ENCODE measurements at regions not wholly inside any gene's neighbourhood (a gene's known extent, or its start where the extent isn't known, plus 50 kb on each side); places are given as distances from the start of the nearest gene placed in this dataset.

DNA sequence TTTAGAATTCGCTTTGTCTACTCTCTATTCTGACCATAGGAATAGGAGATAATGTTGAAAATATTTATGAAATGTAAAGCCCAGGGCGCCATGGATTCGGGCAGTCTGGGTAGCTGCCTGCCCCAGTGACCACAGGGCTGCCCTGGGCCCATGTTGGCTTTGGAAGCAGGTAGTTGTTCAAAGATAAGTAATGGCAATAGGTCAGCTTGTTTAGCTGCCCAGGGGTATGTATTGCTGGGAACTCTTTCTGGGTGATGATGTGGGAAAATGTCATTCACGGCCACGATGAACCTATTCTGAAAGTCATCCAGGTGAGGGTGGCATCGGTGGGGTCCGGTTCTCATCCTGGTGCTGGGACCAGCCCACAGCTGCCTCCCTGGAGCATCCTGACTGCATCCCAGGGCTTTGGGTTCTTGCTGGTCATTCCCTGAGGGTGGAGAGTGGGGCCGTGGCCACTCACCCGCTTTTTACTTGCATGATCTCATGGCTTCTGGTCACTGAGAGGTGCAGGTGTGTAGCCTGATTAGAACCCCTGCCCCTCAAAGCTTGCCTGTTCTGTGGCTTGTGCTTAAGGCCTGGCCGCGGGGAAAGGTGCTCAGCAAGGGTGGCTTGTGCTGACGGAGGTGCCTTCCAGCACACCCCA is 102.8 kb downstream of the ERMARD start:
- H3K4me3 Mint-ChIP-seq (ENCODE audit: unreplicated experiment): no peak overlapping the region
- no peak overlapping the region for H3K27ac Mint-ChIP-seq (ENCODE audit: unreplicated experiment)
- DNase-seq (ENCODE audit: extremely low spot score, unreplicated experiment): peak; percentile 71
- TF ChIP-seq, protein P1, sequence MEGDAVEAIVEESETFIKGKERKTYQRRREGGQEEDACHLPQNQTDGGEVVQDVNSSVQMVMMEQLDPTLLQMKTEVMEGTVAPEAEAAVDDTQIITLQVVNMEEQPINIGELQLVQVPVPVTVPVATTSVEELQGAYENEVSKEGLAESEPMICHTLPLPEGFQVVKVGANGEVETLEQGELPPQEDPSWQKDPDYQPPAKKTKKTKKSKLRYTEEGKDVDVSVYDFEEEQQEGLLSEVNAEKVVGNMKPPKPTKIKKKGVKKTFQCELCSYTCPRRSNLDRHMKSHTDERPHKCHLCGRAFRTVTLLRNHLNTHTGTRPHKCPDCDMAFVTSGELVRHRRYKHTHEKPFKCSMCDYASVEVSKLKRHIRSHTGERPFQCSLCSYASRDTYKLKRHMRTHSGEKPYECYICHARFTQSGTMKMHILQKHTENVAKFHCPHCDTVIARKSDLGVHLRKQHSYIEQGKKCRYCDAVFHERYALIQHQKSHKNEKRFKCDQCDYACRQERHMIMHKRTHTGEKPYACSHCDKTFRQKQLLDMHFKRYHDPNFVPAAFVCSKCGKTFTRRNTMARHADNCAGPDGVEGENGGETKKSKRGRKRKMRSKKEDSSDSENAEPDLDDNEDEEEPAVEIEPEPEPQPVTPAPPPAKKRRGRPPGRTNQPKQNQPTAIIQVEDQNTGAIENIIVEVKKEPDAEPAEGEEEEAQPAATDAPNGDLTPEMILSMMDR (IDR thresholded peaks at IDR 0.05): no peak
- H3K9me3 Mint-ChIP-seq (ENCODE audit: unreplicated experiment): no peaks in the 10 kb centered on the region
- H3K27me3 Mint-ChIP-seq (ENCODE audit: unreplicated experiment): no peaks in the 10 kb centered on the region
- H3K36me3 Mint-ChIP-seq (ENCODE audit: unreplicated experiment): no peaks in the 10 kb centered on the region
- no peaks in the 10 kb centered on the region for H3K4me1 Mint-ChIP-seq (ENCODE audit: unreplicated experiment)

DNA sequence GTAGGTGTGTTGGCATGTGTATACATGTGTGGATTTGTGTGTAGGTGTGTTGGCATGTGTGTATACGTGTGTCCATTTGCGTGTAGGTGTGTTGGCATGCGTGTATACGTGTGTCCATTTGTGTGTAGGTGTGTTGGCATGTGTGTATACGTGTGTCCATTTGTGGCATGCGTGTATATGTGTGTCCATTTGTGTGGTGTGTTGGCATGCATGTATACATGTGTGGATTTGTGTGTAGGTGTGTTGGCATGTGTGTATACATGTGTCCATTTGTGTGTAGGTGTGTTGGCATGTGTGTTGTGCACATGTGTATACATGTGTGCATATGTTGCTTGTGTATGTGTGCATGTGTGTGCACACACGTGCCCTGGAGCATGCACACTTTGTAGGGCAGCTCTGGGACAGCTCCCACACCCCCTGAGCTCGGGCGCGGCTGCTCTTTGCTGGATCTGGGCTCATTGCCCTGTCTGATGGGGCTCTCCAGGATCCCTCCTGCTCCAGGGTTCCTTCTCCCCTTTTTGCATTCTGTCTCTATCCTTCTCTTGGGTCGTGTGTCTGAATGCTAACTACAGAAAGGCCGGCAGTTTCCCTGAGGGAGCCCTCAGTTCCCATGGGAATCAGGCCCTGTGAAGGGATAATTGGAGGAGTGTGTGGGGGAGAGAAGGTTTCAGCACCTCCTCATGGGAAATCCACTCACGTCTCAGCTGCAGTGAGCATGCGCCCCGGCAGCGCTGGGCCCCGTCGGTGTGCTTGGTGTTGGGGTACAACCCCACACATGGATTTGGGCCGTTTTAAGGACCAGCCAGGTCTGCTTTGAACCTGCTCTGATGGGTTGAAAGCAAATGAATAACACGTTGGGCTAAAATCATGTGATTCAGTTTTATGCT is 102.0 kb downstream of the ERMARD start:
- TF ChIP-seq, protein P1 (IDR thresholded peaks at IDR 0.05): no peak
- Mint-ChIP-seq H3K4me3 (ENCODE audit: unreplicated experiment) (no peak overlapping the region), H3K9me3 (ENCODE audit: unreplicated experiment) (no peaks in the 10 kb centered on the region), H3K4me1 (ENCODE audit: unreplicated experiment) (no peaks in the 10 kb centered on the region), H3K27ac (ENCODE audit: unreplicated experiment) (no peak overlapping the region), H3K36me3 (ENCODE audit: unreplicated experiment) (no peaks in the 10 kb centered on the region), H3K27me3 (ENCODE audit: unreplicated experiment) (no peaks in the 10 kb centered on the region)
- DNase-seq (ENCODE audit: extremely low spot score, unreplicated experiment): peak; percentile 80

DNA sequence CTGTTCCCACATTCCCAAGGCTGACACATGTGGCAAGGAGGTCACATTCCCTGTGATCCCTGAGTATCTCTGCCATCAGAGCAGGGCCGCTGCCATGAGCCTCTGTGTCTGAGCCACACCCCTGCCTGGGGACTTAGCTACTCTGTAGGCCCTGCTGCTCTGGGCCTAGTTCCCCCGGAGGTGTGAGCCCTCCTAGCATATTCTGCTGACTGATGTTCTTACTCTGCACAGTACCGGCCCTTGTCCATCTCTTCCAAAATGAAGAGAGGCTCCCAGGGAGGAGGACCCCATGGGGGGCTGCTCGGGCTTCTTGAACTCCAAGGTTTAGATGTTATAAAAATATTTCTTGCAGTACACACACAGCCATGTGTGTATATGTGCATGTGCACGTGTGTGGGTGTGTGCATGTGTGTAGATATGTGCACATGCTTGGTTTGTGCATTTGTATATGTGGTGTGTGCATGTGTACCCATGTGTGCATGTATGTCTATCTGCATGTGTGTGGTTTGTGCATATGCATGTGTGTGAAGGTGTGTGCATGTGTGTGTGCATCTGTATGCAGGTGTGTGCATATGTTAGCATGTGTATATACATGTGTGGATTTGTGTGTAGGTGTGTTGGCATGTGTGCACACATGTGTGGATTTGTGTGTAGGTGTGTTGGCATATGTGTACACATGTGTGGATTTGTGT is 101.2 kb downstream of the ERMARD start:
- TF ChIP-seq, protein P1 (IDR thresholded peaks at IDR 0.05): no peak
- no peaks in the 10 kb centered on the region for H3K4me1 Mint-ChIP-seq (ENCODE audit: unreplicated experiment)
- no peaks in the 10 kb centered on the region for H3K36me3 Mint-ChIP-seq (ENCODE audit: unreplicated experiment)
- no peak overlapping the region for H3K4me3 Mint-ChIP-seq (ENCODE audit: unreplicated experiment)
- peak; percentile 63 for DNase-seq (ENCODE audit: extremely low spot score, unreplicated experiment)
- H3K27me3 Mint-ChIP-seq (ENCODE audit: unreplicated experiment): no peaks in the 10 kb centered on the region
- no peak overlapping the region for H3K27ac Mint-ChIP-seq (ENCODE audit: unreplicated experiment)
- no peaks in the 10 kb centered on the region for H3K9me3 Mint-ChIP-seq (ENCODE audit: unreplicated experiment)

DNA sequence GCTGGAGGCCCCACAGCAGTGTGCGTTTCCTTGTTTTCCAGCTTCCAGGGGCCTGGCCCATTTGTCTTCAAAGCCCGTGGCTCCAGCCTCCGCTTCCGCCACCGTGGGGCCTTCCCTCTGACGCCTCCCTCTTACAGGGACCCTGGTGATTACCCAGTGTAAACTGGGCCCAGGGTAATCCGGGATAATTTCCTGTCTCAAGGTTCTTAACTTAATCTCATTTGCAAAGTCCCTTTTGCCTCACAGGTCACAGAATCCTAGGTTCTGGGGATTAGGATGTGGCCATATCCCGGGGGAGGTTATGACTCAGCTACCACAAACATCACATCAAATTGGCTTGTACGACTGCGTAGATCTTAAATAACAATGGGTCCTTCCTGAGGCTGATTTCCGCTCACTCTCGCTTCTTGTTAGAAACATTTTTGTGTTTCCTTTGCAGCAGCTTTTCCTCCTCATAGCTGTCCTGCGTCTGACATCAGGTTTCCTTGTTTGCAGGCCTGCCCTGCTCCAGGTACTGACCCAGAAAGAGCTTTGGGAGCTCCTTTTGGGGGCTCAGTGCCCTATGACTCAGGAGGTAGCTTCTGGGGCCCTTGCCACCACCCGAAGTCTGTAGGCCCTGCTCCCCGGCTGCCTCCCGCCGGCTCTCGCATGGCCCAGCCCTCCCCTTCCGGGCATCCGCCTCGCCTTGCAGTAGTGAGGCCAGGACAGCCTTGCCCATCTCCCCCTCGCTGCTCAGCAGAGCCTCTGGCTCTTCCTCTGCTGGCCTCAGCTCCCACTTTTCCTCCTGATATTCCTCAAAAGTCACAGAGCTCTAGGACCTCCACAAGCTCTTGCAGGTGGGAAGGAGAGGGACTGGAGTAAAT is 100.5 kb downstream of the ERMARD start:
- H3K27me3 Mint-ChIP-seq (ENCODE audit: unreplicated experiment): no peaks in the 10 kb centered on the region
- H3K4me3 Mint-ChIP-seq (ENCODE audit: unreplicated experiment): no peak overlapping the region
- H3K4me1 Mint-ChIP-seq (ENCODE audit: unreplicated experiment): no peaks in the 10 kb centered on the region
- TF ChIP-seq, protein P1 (IDR thresholded peaks at IDR 0.05): no peak
- no peak overlapping the region for H3K27ac Mint-ChIP-seq (ENCODE audit: unreplicated experiment)
- no peaks in the 10 kb centered on the region for H3K9me3 Mint-ChIP-seq (ENCODE audit: unreplicated experiment)
- DNase-seq (ENCODE audit: extremely low spot score, unreplicated experiment): peak; percentile 81
- no peaks in the 10 kb centered on the region for H3K36me3 Mint-ChIP-seq (ENCODE audit: unreplicated experiment)

All from osteocyte (in vitro differentiated cells).